B cell (primary cell): ENCODE measurements at regions not wholly inside any gene's neighbourhood (a gene's known extent, or its start where the extent isn't known, plus 50 kb on each side); places are given as distances from the start of the nearest gene placed in this dataset.

Experiments used
- EZH2 ChIP-seq: IDR thresholded peaks from 2 replicates; pipeline ENCODE4 v1.6.1; 2012; ENCODE audit warnings: borderline replicate concordance, low read depth, mild to moderate bottlenecking, moderate library complexity, low read length; ENCODE audit not compliant: insufficient read depth, poor library complexity, severe bottlenecking
- TF ChIP-seq, protein P1 (sequence below): fragments of 200-600 bp; IDR thresholded peaks from one replicate; pipeline ENCODE4 v1.8.0; 2022; ENCODE audit warnings: antibody characterized with exemption, mild to moderate bottlenecking

DNA sequence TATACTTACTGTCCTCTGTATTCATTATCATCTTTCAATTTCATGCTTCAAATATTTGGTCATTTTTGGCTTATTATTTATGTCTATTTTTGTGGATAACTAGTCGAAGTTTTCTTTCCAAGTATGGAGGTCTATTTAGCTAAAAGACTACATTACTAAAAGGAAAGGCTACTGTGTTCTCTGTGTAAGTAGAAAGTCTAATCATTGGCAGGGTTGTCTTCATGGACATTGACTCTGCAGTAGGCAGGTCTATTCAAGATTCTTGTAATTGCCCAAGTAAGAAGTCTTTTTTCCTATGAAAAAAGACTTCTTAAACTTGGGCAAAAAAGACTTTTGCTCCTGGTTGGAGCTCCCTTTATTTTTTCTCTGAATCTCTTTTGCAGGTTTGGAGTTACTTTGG lies 368.6 kb upstream of the GRM7 start:
- TF ChIP-seq, protein P1, sequence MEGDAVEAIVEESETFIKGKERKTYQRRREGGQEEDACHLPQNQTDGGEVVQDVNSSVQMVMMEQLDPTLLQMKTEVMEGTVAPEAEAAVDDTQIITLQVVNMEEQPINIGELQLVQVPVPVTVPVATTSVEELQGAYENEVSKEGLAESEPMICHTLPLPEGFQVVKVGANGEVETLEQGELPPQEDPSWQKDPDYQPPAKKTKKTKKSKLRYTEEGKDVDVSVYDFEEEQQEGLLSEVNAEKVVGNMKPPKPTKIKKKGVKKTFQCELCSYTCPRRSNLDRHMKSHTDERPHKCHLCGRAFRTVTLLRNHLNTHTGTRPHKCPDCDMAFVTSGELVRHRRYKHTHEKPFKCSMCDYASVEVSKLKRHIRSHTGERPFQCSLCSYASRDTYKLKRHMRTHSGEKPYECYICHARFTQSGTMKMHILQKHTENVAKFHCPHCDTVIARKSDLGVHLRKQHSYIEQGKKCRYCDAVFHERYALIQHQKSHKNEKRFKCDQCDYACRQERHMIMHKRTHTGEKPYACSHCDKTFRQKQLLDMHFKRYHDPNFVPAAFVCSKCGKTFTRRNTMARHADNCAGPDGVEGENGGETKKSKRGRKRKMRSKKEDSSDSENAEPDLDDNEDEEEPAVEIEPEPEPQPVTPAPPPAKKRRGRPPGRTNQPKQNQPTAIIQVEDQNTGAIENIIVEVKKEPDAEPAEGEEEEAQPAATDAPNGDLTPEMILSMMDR, result no peak
- TF ChIP-seq EZH2, result no peak
